ENCODE measurements at regions not wholly inside any gene's neighbourhood (a gene's known extent, or its start where the extent isn't known, plus 50 kb on each side); places are given as distances from the start of the nearest gene placed in this dataset.

GRCh38 chr12:90193500-90193899 lies 484.9 kb upstream of the ATP2B1 start:
- no peak for DNase-seq

- no peak for DNase-seq
These were observed 480.2 kb upstream of the ATP2B1 start for GRCh38 chr12:90188857-90189256.

DNA sequence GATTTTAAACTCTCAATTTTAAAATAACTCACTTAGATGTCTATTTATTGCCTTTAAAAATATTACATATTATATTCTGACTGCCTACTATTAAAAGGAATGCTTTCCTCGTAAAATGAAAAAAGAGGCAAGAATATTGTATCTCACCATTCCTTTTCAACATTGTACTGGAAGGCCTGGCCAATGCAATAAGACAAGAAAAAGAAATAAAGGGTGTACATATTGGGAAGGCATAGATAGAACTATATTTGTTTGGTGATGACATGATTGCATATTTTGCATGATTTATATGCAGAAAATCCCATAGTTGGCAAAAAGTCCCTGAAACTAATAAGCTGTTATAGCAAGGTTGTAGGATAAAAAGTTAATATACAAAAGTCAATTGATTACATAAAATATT lies 474.6 kb upstream of the ATP2B1 start:
- DNase-seq: no peak

GRCh38 chr12:90181216-90181615 lies 472.6 kb upstream of the ATP2B1 start:
- DNase-seq: no peak

- no peak for DNase-seq
These were observed 466.3 kb upstream of the ATP2B1 start for GRCh38 chr12:90174956-90175355.

- peak; percentile 15 for DNase-seq
These were observed 465.5 kb upstream of the ATP2B1 start for GRCh38 chr12:90174198-90174510.

- no peak for DNase-seq
These were observed 465.0 kb upstream of the ATP2B1 start for GRCh38 chr12:90173499-90174197.

- no peak for DNase-seq
These were observed 463.9 kb upstream of the ATP2B1 start for GRCh38 chr12:90172524-90172923.

DNA sequence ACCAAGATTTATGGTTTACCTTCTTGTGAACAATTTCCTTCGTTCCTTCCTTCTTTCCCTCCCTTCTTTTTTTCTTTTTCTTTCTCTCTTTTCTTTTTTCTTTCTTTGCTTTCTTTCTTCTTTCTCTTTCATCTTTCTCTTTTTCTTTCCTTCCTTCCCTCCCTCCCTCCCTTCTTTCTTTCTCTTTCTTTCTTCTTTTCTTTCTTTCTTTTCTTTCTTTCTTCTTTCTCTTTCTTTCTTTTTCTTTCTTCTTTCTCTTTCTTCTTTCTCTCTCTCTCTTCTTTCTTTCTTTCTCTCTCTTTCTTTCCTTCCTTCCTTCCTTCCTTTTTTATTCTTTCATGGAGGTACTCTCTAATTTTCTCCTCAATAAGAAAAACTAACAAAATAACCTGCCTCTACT lies 462.1 kb upstream of the ATP2B1 start:
- DNase-seq: no peak

GRCh38 chr12:90167518-90168208 lies 459.0 kb upstream of the ATP2B1 start:
- DNase-seq: no peak

- no peak for DNase-seq
These were observed 458.0 kb upstream of the ATP2B1 start for GRCh38 chr12:90166671-90167070.

DNA sequence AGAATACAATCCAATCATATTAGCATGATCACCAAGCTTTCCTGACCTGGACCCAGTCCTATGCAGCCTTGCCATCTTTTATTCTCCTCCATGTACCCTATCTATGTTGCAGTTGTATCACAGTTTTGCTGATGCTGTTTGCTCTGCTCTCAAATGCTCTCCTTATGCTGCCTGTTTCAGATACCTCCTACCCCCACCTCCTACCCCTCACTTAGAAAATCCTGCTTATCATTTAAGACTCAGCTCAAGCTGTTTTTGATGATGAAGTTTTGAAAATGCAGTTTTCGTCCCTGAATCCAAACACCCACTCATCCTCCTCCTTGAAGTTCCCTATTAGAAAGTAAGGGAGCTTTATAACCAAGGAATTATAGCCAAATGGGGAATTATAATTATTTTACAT lies 457.4 kb upstream of the ATP2B1 start:
- DNase-seq: no peak

- DNase-seq: no peak
These were observed 455.3 kb upstream of the ATP2B1 start for GRCh38 chr12:90163975-90164374.

- no peak for DNase-seq
These were observed 445.2 kb upstream of the ATP2B1 start for GRCh38 chr12:90153827-90154226.

DNA sequence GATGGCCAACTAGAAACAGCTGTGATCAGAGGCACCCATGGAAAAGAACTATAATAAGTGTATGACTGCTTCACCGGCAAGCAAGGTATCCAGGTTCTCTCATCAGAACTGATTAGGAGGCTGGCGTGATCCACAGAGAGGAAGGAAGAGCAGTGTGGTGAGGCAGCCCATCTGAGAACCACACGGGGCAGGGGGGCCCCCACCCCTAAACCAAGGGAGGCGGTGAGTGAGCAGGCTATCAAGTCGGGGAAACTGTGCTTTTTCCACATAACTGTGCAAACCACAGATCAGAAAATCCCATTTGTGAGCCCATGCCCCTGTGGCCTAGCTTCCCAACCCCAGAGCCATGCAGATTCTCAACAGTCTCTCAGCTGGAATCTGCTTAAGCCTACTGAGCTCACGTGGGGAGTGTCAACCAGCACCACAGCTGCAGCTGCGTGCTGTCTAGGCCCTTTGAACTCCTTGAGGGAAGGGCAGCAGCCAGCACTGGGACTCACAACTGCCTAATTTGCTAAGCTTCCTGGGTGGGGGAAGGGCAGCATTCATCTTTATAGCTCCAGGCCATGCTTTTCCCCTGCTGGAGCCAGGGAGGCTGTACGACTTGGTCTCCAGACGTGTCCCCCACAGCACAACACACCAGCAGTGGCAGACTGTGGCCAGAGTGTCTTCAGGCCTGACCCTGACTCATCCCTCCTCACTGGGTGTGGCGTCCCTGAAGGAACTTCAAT lies 444.4 kb upstream of the ATP2B1 start:
- no peak for DNase-seq

GRCh38 chr12:90151491-90152015 lies 442.9 kb upstream of the ATP2B1 start:
- no peak for DNase-seq

- no peak for DNase-seq
These were observed 440.8 kb upstream of the ATP2B1 start for GRCh38 chr12:90149453-90149852.

GRCh38 chr12:90129366-90130030 lies 420.9 kb upstream of the ATP2B1 start:
- no peak for DNase-seq

DNA sequence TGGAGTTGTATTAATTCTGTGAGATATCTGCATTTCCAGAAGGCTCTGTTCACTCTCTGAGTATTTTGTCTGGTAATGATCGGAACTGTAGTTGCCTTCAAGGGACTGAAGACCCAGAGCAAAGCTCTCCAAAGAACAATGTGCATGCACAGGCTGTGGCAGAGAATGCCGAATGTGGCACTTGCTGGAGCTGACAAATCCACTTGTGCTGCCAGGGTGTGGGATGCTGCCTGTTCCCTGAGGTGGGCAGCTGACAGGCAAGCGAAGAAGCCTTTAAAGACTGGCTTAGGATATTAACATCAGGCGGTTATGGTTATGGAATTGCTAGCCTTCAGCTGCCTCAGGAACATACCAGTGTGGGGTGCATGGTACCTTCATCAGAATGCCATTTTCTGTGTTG lies 419.9 kb upstream of the ATP2B1 start:
- no peak for DNase-seq

DNA sequence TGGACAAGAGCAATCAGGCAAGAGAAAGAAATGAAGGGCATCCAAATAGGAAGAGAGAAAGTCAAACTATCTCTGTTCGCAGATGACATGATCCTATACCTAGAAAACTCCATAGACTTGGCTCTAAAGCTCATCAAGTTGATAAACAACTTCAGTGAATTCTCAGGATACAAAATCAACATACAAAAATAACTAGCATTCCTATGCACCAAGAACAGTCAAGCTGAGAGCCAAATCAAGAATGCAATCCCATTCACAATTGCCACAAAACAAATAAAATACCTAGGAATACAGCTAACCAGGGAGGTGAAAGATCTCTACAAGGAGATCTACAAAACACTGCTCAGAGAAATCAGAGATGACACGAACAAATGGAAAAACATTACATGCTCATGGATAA lies 417.5 kb upstream of the ATP2B1 start:
- no peak for DNase-seq

- DNase-seq: no peak
These were observed 416.3 kb upstream of the ATP2B1 start for GRCh38 chr12:90124914-90125313.

DNA sequence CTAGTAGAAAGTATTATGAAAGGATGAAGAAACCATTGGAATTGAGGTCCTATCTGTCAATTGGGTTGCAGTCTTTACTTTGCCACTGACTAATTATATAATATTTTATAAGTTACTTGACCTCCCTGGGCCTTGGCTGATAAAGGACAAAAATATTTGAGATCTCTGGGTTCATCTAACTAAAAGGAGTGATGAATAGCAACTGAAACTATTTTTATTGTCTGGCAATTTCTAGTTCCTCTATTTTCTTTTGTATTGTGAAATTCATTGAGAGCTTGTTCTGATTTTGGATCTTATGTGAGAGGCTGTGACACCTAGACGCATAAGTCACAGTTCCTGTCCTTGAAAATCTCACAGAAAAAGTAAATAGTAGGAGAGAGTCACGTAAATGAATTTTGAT lies 415.7 kb upstream of the ATP2B1 start:
- DNase-seq: no peak

DNA sequence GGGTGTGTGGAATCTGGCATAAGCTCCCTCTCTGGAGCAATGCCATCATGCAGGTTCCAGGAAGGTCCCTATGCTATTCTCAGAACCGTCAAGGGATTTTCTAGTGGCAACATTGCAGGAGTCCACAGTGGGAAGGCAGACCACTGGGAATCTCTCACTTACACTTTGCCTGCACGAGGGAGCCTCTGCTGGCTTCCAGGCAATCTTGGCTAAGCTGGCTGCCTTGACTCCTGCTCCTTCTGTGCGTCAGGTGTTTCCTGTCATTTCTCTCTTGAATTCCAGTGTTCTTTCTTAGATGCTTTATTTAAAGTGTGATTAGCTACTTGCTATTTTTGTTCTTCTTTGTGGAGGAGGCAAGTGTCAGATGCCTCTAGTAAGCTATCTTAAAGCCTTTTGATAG lies 414.0 kb upstream of the ATP2B1 start:
- no peak for DNase-seq

DNA sequence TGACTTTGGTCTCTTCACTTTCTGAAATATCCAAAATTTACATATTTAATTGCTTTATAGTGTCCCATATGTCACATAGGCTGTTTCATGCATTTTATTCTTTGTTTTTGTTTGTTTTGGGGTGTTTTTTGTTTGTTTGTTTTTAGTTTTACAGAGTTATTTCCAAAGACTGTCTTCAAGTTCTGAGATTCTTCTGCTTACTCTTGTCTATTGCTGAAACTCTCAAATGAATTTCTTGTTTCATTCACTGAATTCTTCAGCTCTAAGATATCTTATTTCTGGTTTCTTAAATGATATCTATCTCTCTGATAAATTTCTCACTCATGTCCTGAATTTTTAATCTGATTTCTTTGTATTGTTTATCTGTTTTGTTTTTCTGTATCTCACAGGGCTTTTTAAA lies 412.0 kb upstream of the ATP2B1 start:
- DNase-seq: no peak
